GM12878 (cell line): ENCODE measurements at regions not wholly inside any gene's neighbourhood (a gene's known extent, or its start where the extent isn't known, plus 50 kb on each side); places are given as distances from the start of the nearest gene placed in this dataset.

ENCODE experiments used
- ATAC-seq: fragments of 200-7000 bp; cut with Tn5 transposase; 3 replicates; pipeline ENCODE4 v1.9.1; 2020; ENCODE audit warnings: mild to moderate bottlenecking, moderate library complexity
- BruUV-seq: library from RNA; stranded (reverse); fragments of 400-500 nt; replicated peaks from 2 replicates; lab custom pipeline; 2021; lab: Mats Ljungman, UMichigan
- CTCF ChIA-PET: fragments of 300-600 bp; sonication (Branson Sonifier 250); formaldehyde crosslinking; extraction: SDS; loops from one replicate; lab custom pipeline; 2021; ENCODE audit warnings: inconsistent platforms; lab: Yijun Ruan, JAX
- POLR2A ChIA-PET: fragments of 350-600 bp; formaldehyde crosslinking; extraction: SDS; loops from one replicate; lab custom pipeline; 2021; ENCODE audit warnings: inconsistent platforms; lab: Charles Lee
- RAD21 ChIA-PET: fragments of 300-600 bp; sonication (Branson Sonifier 250); formaldehyde crosslinking; loops from one replicate; lab custom pipeline; 2023; ENCODE audit warnings: antibody characterized with exemption; ENCODE audit not compliant: unreplicated experiment; lab: Charles Lee
- SMC1A ChIA-PET: fragments of 300-600 bp; sonication (Branson Sonifier 250); formaldehyde crosslinking; loops from one replicate; lab custom pipeline; 2023; ENCODE audit not compliant: unreplicated experiment, uncharacterized antibody; lab: Charles Lee
- DNase-seq: peaks from one replicate; pipeline ENCODE4 v3.0.0-alpha.2; 2011; ENCODE audit warnings: low read depth, low spot score
- FAIRE-seq: peaks from 3 replicates; lab custom pipeline; 2011; peaks lifted over from hg19 to GRCh38; lab: Jason Lieb, UNC
- H2AFZ ChIP-seq: 2 replicates; pipeline ENCODE4 v1.6.0; 2011; ENCODE audit warnings: low read depth, low read length, control low read depth; ENCODE audit not compliant: control insufficient read depth
- H3K27ac ChIP-seq: 2 replicates; pipeline ENCODE4 v1.5.1; 2011; ENCODE audit warnings: control low read depth; ENCODE audit not compliant: control insufficient read depth, insufficient read depth
- H3K27me3 ChIP-seq, 2 experiments: replicated peaks in 1 of 2; 2 replicates each; pipeline versions ENCODE4 v1.6.0 to v1.6.1; 2011; ENCODE audit warnings: low read length in 1 of 2; ENCODE audit not compliant: control insufficient read depth in 2 of 2, insufficient read depth in 2 of 2
- H3K36me3 ChIP-seq, 2 experiments: 2 replicates each; pipeline ENCODE4 v1.5.1; 2011; ENCODE audit warnings: low read length in 1 of 2; ENCODE audit not compliant: control insufficient read depth in 2 of 2, insufficient read depth in 2 of 2
- H3K4me1 ChIP-seq: 2 replicates; pipeline ENCODE4 v1.6.1; 2011; ENCODE audit warnings: mild to moderate bottlenecking, low read length, moderate library complexity, mixed read lengths; ENCODE audit not compliant: control insufficient read depth, insufficient read depth
- H3K4me2 ChIP-seq: 2 replicates; pipeline ENCODE4 v1.6.0; 2011; ENCODE audit warnings: control low read depth; ENCODE audit not compliant: control insufficient read depth, insufficient read depth
- H3K4me3 ChIP-seq: fragments of 200-600 bp; sonication (generic); 2 replicates; pipeline ENCODE4 v1.5.1; 2016
- H3K79me2 ChIP-seq: 2 replicates; pipeline ENCODE4 v1.6.0; 2011; ENCODE audit warnings: low read length; ENCODE audit not compliant: control insufficient read depth, insufficient read depth
- H3K9ac ChIP-seq: 2 replicates; pipeline ENCODE4 v1.8.0; 2011; ENCODE audit warnings: low read length, control low read depth, mixed read lengths; ENCODE audit not compliant: control insufficient read depth, insufficient read depth
- H3K9me3 ChIP-seq: replicated peaks from 3 replicates; pipeline ENCODE4 v1.5.1; 2011; ENCODE audit warnings: mild to moderate bottlenecking, low read length; ENCODE audit not compliant: control insufficient read depth, insufficient read depth
- H4K20me1 ChIP-seq: 2 replicates; pipeline ENCODE4 v1.6.0; 2011; ENCODE audit not compliant: control insufficient read depth, insufficient read depth
- BCL11A ChIP-seq: IDR thresholded peaks from 2 replicates; pipeline ENCODE4 v1.6.1; 2011; ENCODE audit warnings: low read depth, low read length
- BRCA1 ChIP-seq: IDR thresholded peaks from 2 replicates; pipeline ENCODE4 v1.6.1; 2011; ENCODE audit warnings: low read depth, low read length, improper control_type of control experiment
- GABPA ChIP-seq: IDR thresholded peaks from 2 replicates; pipeline ENCODE4 v1.6.1; 2014; ENCODE audit warnings: antibody characterized with exemption, low read depth, mild to moderate bottlenecking, inconsistent platforms
- HDAC6 ChIP-seq: fragments of 200-600 bp; sonication (generic); IDR thresholded peaks from one replicate; pipeline ENCODE4 v1.8.0; 2017; ENCODE audit warnings: antibody characterized with exemption; ENCODE audit not compliant: unreplicated experiment
- LARP7 ChIP-seq: fragments of 450-650 bp; IDR thresholded peaks from 2 replicates; pipeline ENCODE4 v1.6.1; 2017; ENCODE audit warnings: mild to moderate bottlenecking
- NR2C1 ChIP-seq: fragments of 450-650 bp; IDR thresholded peaks from 2 replicates; pipeline ENCODE4 v1.6.1; 2017; ENCODE audit warnings: antibody characterized with exemption, mild to moderate bottlenecking, moderate library complexity
- POLR2AphosphoS5 ChIP-seq: IDR thresholded peaks from 2 replicates; pipeline ENCODE4 v1.6.1; 2011; ENCODE audit warnings: mild to moderate bottlenecking, low read length, inconsistent platforms
- RAD51 ChIP-seq: fragments of 450-650 bp; IDR thresholded peaks from 2 replicates; pipeline ENCODE4 v1.6.1; 2016; ENCODE audit warnings: moderate library complexity, mild to moderate bottlenecking, inconsistent platforms
- SMAD1 ChIP-seq: fragments of 450-650 bp; IDR thresholded peaks from 2 replicates; pipeline ENCODE4 v1.6.1; 2018; ENCODE audit warnings: mild to moderate bottlenecking, low read depth; ENCODE audit not compliant: partially characterized antibody
- WRNIP1 ChIP-seq: IDR thresholded peaks from 2 replicates; pipeline ENCODE4 v1.6.1; 2011; ENCODE audit warnings: low read depth, low read length, improper control_type of control experiment, borderline replicate concordance
- ZNF217 ChIP-seq: fragments of 450-650 bp; IDR thresholded peaks from 2 replicates; pipeline ENCODE4 v1.6.1; 2017; ENCODE audit warnings: antibody characterized with exemption, mild to moderate bottlenecking
- ZNF592 ChIP-seq: fragments of 450-650 bp; IDR thresholded peaks from 2 replicates; pipeline ENCODE4 v1.6.1; 2017; ENCODE audit warnings: mild to moderate bottlenecking, moderate library complexity
- WGBS: methylation state at CpG from one replicate; pipeline ENCODE4 v1.1.6; 2016; ENCODE audit warnings: low lambda C conversion rate; ENCODE audit not compliant: insufficient replicate concordance, insufficient coverage; ENCODE audit errors: missing lambda C conversion rate; 5-methylcytosine and 5-hydroxymethylcytosine counted together
- in situ Hi-C: fragments of 300-500 bp; cut with MboI; formaldehyde crosslinking; loops from 9 replicates; pipeline ENCODE4 v1.14.3; 2018; ENCODE audit warnings: mixed read lengths
- intact Hi-C: fragments of 100-400 bp; cut with micrococcal nuclease; formaldehyde crosslinking; loops from one replicate; pipeline ENCODE4 v1.14.2; 2022; ENCODE audit not compliant: unreplicated experiment
- TF ChIP-seq, protein P1 (sequence below): IDR thresholded peaks from 2 replicates; pipeline ENCODE4 v1.6.1; 2012; ENCODE audit warnings: low read depth, low read length, improper control_type of control experiment
- TF ChIP-seq, protein P2 (sequence below), 3 experiments: IDR thresholded peaks in 2 of 3; conservative IDR thresholded peaks in 1 of 3; 2 replicates each; pipeline ENCODE4 v1.5.1; 2011; ENCODE audit warnings: low read depth in 3 of 3, low read length in 3 of 3, mild to moderate bottlenecking in 3 of 3, control low read depth in 2 of 3, moderate library complexity in 2 of 3, inconsistent platforms in 1 of 3, mixed read lengths in 1 of 3; ENCODE audit not compliant: control insufficient read depth in 2 of 3, insufficient read depth in 1 of 3; ENCODE audit errors: extremely low read depth in 1 of 3

DNA sequence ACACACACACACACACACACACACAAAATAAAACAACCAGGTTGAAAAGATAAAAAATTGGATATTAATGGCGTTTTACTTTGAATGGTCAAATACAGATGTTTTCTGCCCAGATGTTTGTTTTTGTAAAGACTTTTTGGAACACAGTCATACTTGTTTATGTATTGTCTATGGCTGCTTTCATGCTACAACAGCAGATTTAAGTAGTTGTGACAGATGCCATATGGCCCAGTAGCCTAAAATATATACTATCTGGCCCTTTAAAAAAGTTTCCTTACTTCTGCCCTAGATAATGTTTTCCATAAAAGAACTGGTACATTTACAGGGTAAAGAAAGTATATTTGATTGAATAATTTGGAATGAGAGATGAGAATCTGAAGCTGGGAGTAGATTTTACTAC, 1362.8 kb upstream of the SEL1L start:
- no peak for FAIRE-seq
- no TSS peak for BruUV-seq
- Histone ChIP-seq H3K27ac (no peak overlapping the region), H3K36me3 (no peaks in the 10 kb centered on the region), H3K9me3 (no peaks in the 10 kb centered on the region), H4K20me1 (no peaks in the 10 kb centered on the region), H3K4me3 (no peak overlapping the region), H3K4me1 (no peaks in the 10 kb centered on the region)
- ATAC-seq: no peak
- intact Hi-C loops: no loop called here
- CTCF ChIA-PET: no interaction called here
- POLR2A ChIA-PET: no interaction called here
- DNase-seq: no peak
- RAD21 ChIA-PET: no interaction called here
- TF ChIP-seq WRNIP1: no peak
- TF ChIP-seq, protein P1, sequence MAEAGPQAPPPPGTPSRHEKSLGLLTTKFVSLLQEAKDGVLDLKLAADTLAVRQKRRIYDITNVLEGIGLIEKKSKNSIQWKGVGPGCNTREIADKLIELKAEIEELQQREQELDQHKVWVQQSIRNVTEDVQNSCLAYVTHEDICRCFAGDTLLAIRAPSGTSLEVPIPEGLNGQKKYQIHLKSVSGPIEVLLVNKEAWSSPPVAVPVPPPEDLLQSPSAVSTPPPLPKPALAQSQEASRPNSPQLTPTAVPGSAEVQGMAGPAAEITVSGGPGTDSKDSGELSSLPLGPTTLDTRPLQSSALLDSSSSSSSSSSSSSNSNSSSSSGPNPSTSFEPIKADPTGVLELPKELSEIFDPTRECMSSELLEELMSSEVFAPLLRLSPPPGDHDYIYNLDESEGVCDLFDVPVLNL: no peak
- TF ChIP-seq BRCA1: no peak
- no peak for TF ChIP-seq ZNF592
- TF ChIP-seq, protein P2, sequence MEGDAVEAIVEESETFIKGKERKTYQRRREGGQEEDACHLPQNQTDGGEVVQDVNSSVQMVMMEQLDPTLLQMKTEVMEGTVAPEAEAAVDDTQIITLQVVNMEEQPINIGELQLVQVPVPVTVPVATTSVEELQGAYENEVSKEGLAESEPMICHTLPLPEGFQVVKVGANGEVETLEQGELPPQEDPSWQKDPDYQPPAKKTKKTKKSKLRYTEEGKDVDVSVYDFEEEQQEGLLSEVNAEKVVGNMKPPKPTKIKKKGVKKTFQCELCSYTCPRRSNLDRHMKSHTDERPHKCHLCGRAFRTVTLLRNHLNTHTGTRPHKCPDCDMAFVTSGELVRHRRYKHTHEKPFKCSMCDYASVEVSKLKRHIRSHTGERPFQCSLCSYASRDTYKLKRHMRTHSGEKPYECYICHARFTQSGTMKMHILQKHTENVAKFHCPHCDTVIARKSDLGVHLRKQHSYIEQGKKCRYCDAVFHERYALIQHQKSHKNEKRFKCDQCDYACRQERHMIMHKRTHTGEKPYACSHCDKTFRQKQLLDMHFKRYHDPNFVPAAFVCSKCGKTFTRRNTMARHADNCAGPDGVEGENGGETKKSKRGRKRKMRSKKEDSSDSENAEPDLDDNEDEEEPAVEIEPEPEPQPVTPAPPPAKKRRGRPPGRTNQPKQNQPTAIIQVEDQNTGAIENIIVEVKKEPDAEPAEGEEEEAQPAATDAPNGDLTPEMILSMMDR (IDR thresholded peaks at IDR 0.05 in 2 of 3, conservative IDR thresholded peaks at IDR 0.05 in 1 of 3; ENCODE audit: control insufficient read depth in 2 of 3, extremely low read depth in 1 of 3, insufficient read depth in 1 of 3, low read depth in 3 of 3, low read length in 3 of 3): no peak
- no peak for TF ChIP-seq POLR2AphosphoS5
- no peak for TF ChIP-seq SMAD1
- TF ChIP-seq RAD51: no peak
- TF ChIP-seq LARP7: no peak
- no peak for TF ChIP-seq BCL11A
- TF ChIP-seq ZNF217: no peak
- TF ChIP-seq NR2C1: no peak
- no peak for TF ChIP-seq HDAC6
- TF ChIP-seq GABPA: no peak
- TF ChIP-seq, all 136 proteins: peak for 0
- Histone ChIP-seq H2AFZ (no peak overlapping the region), H3K27me3 (no peaks in the 10 kb centered on the region), H3K4me2 (no peak overlapping the region), H3K9ac (no peak overlapping the region), H3K79me2 (no peaks in the 10 kb centered on the region)
- WGBS: 25% methylated on average over 1 of the region's 1 CpG
- SMC1A ChIA-PET: no interaction called here
- in situ Hi-C loops: no loop called here
